ENCODE measurements at regions not wholly inside any gene's neighbourhood (a gene's known extent, or its start where the extent isn't known, plus 50 kb on each side); places are given as distances from the start of the nearest gene placed in this dataset.

DNA sequence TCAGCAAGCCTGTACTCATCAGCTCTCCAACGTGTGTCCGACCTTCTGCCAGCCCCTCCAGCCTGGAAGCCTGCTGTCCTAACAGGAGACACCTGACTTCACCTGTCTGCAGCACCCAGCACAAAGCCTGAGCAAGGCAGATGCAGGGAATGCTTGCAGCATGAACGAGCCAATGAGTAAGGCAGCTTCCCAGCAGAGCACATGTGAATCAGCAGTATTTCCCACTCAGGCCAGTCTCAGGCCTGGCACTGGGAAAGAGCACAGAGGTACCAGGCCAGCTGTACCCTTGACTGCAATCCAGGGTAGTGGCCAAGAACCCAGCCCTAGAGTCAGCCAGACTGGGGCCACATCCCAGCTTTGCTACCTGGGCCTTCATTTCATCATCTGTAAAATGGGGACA lies 120.8 kb downstream of the MAFB start:
- Histone ChIP-seq H3K4me2 (no peak overlapping the region), H3K9me3 (ENCODE audit: insufficient read depth, low read depth) (no peaks in the 10 kb centered on the region), H4K20me1 (ENCODE audit: insufficient read depth) (no peaks in the 10 kb centered on the region), H3K4me3 (no peak overlapping the region), H3K27me3 (ENCODE audit: insufficient read depth, low read depth) (no peaks in the 10 kb centered on the region), H3K79me2 (ENCODE audit: low read depth) (no peaks in the 10 kb centered on the region), H2AFZ (no peak overlapping the region), H3F3A (ENCODE audit: insufficient read depth, low read depth) (peaks cover under 1% of the 10 kb centered on the region; the same call in 1 of the 2 replicates), H3K9me2 (ENCODE audit: insufficient read depth) (no peaks in the 10 kb centered on the region), H3K36me3 (ENCODE audit: low read depth) (no peaks in the 10 kb centered on the region), H3K27ac (no peak overlapping the region), H3K4me1 (replicated peaks; ENCODE audit: insufficient read depth) (peaks cover 22% of the 10 kb centered on the region)
- no peak for DNase-seq
- intact Hi-C loops (cut with micrococcal nuclease; ENCODE audit: unreplicated experiment), result no loop called here
- TF ChIP-seq EZH2 (IDR thresholded peaks at IDR 0.05; ENCODE audit: low read depth), result no peak
- TF ChIP-seq, protein P1, sequence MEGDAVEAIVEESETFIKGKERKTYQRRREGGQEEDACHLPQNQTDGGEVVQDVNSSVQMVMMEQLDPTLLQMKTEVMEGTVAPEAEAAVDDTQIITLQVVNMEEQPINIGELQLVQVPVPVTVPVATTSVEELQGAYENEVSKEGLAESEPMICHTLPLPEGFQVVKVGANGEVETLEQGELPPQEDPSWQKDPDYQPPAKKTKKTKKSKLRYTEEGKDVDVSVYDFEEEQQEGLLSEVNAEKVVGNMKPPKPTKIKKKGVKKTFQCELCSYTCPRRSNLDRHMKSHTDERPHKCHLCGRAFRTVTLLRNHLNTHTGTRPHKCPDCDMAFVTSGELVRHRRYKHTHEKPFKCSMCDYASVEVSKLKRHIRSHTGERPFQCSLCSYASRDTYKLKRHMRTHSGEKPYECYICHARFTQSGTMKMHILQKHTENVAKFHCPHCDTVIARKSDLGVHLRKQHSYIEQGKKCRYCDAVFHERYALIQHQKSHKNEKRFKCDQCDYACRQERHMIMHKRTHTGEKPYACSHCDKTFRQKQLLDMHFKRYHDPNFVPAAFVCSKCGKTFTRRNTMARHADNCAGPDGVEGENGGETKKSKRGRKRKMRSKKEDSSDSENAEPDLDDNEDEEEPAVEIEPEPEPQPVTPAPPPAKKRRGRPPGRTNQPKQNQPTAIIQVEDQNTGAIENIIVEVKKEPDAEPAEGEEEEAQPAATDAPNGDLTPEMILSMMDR (conservative IDR thresholded peaks at IDR 0.05), result no peak
- BruUV-seq (replicated peaks), result no TSS peak
- POLR2A ChIA-PET (ENCODE audit: unreplicated experiment), result no interaction called here
- CTCF ChIA-PET, result no interaction called here

DNA sequence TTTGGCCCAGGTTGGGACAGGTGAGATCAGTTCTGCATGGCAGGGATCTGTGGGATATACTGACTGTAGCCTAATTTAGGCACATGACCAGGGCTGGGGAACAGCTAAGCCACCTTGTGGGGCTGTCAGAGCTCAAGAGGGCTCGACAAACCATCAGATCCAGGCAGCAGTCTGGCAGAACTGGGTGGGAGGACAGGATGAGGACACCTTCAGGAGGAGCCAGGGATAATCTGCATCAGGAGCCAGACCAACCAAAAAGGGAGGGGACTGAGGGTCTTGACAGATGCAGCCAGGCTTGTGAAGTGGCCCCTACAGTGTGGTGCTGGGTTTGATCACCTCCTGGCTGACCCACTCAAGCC lies 123.4 kb downstream of the MAFB start:
- TF ChIP-seq EZH2 (IDR thresholded peaks at IDR 0.05; ENCODE audit: low read depth), result no peak
- TF ChIP-seq, protein P1 (conservative IDR thresholded peaks at IDR 0.05), result no peak
- Histone ChIP-seq H2AFZ (no peak overlapping the region), H3K4me1 (replicated peaks; ENCODE audit: insufficient read depth) (peaks cover 39% of the 10 kb centered on the region), H3K4me3 (no peak overlapping the region), H4K20me1 (ENCODE audit: insufficient read depth) (no peaks in the 10 kb centered on the region), H3K36me3 (ENCODE audit: low read depth) (no peaks in the 10 kb centered on the region), H3F3A (ENCODE audit: insufficient read depth, low read depth) (peaks cover 7% of the 10 kb centered on the region; the same call in 1 of the 2 replicates), H3K27me3 (ENCODE audit: insufficient read depth, low read depth) (no peaks in the 10 kb centered on the region), H3K9me3 (ENCODE audit: insufficient read depth, low read depth) (no peaks in the 10 kb centered on the region), H3K4me2 (no peak overlapping the region), H3K79me2 (ENCODE audit: low read depth) (no peaks in the 10 kb centered on the region), H3K27ac (no peak overlapping the region), H3K9me2 (ENCODE audit: insufficient read depth) (no peaks in the 10 kb centered on the region)
- no TSS peak for BruUV-seq (replicated peaks)
- POLR2A ChIA-PET (ENCODE audit: unreplicated experiment), result no interaction called here
- DNase-seq, result no peak
- CTCF ChIA-PET, result no interaction called here
- intact Hi-C loops (cut with micrococcal nuclease; ENCODE audit: unreplicated experiment), result no loop called here

DNA sequence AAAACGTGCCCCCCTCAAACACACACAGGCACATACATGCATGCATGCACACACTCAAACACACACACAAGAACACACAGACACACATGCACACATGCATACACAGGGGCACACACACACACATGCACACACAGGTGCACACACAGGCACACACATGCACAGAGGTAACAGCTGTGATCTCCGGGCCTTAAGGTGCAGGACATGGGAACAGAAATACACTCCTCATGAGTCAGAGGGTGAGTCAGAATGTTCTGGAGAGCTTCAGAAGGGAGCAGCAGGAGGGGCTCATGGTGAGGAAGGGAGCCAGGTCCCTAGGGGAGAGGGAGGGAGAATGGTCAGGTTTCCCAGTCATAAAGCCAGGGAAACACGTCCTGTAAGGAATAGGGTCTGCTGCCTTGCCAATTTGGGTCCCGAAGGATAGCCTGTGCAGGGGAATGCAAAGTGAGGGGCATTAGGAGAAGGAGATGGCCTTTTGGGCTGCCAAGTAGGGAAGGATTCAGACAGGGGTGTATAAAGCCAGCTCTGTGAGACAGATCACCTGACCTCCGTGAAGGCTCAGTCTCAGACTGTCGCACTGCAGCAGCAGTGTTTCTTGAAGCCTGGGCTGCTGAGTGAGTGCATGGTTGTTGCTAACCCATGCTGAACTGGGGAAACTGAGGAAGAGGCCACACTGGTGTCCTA lies 123.9 kb downstream of the MAFB start:
- ChIA-PET POLR2A (ENCODE audit: unreplicated experiment) (no interaction called here), CTCF (no interaction called here)
- H2AFZ ChIP-seq, result no peak overlapping the region
- no peaks in the 10 kb centered on the region for H3K36me3 ChIP-seq (ENCODE audit: low read depth)
- H3K4me2 ChIP-seq, result no peak overlapping the region
- intact Hi-C loops (cut with micrococcal nuclease; ENCODE audit: unreplicated experiment), result no loop called here
- H3K27ac ChIP-seq, result no peak overlapping the region
- no peaks in the 10 kb centered on the region for H3K27me3 ChIP-seq (ENCODE audit: insufficient read depth, low read depth)
- no peaks in the 10 kb centered on the region for H3K9me2 ChIP-seq (ENCODE audit: insufficient read depth)
- no peak overlapping the region for H3K4me3 ChIP-seq
- peaks cover 7% of the 10 kb centered on the region; the same call in 1 of the 2 replicates for H3F3A ChIP-seq (ENCODE audit: insufficient read depth, low read depth)
- peak in 1 of 2 experiments; percentile 63 for DNase-seq
- H4K20me1 ChIP-seq (ENCODE audit: insufficient read depth), result no peaks in the 10 kb centered on the region
- no TSS peak for BruUV-seq (replicated peaks)
- no peaks in the 10 kb centered on the region for H3K79me2 ChIP-seq (ENCODE audit: low read depth)
- H3K9me3 ChIP-seq (ENCODE audit: insufficient read depth, low read depth), result no peaks in the 10 kb centered on the region
- TF ChIP-seq EZH2 (IDR thresholded peaks at IDR 0.05; ENCODE audit: low read depth), result no peak
- TF ChIP-seq, protein P1 (conservative IDR thresholded peaks at IDR 0.05), result no peak
- H3K4me1 ChIP-seq (replicated peaks; ENCODE audit: insufficient read depth), result peaks cover 39% of the 10 kb centered on the region
